ENCODE measurements at regions not wholly inside any gene's neighbourhood (a gene's known extent, or its start where the extent isn't known, plus 50 kb on each side); places are given as distances from the start of the nearest gene placed in this dataset.

DNA sequence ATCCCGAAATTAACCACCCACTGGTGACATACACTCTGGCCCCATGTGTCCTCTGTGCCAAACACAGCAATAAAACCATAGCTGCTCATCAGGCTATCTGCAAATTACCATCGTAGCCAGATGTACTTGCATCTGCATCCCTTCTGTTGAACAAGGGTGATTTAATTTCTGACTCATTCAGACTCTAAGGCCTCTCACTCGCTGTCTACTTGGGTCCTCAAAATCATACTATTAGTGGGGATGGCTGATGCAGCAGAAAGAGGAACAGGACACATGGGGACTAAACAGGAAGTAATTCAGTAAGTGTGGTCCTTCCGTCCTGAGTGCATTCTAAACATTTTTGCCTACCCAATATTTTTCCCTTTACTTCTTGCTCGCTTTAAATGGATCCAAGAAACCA lies 2275.0 kb upstream of the PCDH20 start:
- Histone ChIP-seq H2AFZ (ENCODE audit: low read length) (no peak overlapping the region), H4K20me1 (ENCODE audit: insufficient read depth, low read length) (no peaks in the 10 kb centered on the region), H3K79me2 (ENCODE audit: insufficient read depth, low read length) (no peaks in the 10 kb centered on the region), H3K4me1 (ENCODE audit: insufficient read depth, low read length) (no peaks in the 10 kb centered on the region), H3K9me3 (ENCODE audit: low read length) (no peaks in the 10 kb centered on the region), H3K4me2 (ENCODE audit: low read depth, low read length) (no peak overlapping the region), H3K27me3 (ENCODE audit: control insufficient read depth in 1 of 2, insufficient read depth in 2 of 2, low read length in 2 of 2) (no peaks in the 10 kb centered on the region), H3K36me3 (replicated peaks in 1 of 2; ENCODE audit: control insufficient read depth in 1 of 2, insufficient read depth in 2 of 2, low read length in 2 of 2) (no peaks in the 10 kb centered on the region), H3K4me3 (replicated peaks in 1 of 3; ENCODE audit: insufficient read depth in 1 of 3, low read depth in 2 of 3, low read length in 3 of 3) (no peak overlapping the region), H3K27ac (ENCODE audit: extremely low read length, insufficient read depth, low read length) (no peak overlapping the region), H3K9ac (ENCODE audit: insufficient read depth, low read depth, low read length) (no peak overlapping the region)
- intact Hi-C loops (cut with micrococcal nuclease; ENCODE audit: unreplicated experiment) (no loop called here), in situ Hi-C loops (cut with HindIII; ENCODE audit: extremely low pct_ligation_motif_present, low pct_unique_long_range_greater_than_20kb) (no loop called here)
- CTCF ChIA-PET (ENCODE audit: low intra/inter-chr PET ratio, low total read pairs): no interaction called here
- TF ChIP-seq SKI (IDR thresholded peaks at IDR 0.05; ENCODE audit: partially characterized antibody) (no peak), ZNF724P (CRISPR knock-in tag; IDR thresholded peaks at IDR 0.05; ENCODE audit: borderline replicate concordance) (no peak), MYNN (CRISPR knock-in tag; IDR thresholded peaks at IDR 0.05; ENCODE audit: low read depth) (no peak), ZMYM3 (CRISPR knock-in tag; IDR thresholded peaks at IDR 0.05) (no peak), ZC3H13 (CRISPR knock-in tag; IDR thresholded peaks at IDR 0.05) (no peak), SOX5 (CRISPR knock-in tag; IDR thresholded peaks at IDR 0.05; ENCODE audit: borderline replicate concordance) (no peak), RBM39 (IDR thresholded peaks at IDR 0.05; ENCODE audit: low read depth, low read length, poor library complexity, severe bottlenecking) (no peak), CREB1 (IDR thresholded peaks at IDR 0.05) (no peak), CREB1 (CRISPR knock-in tag; IDR thresholded peaks at IDR 0.05) (no peak)
- TF ChIP-seq, protein P1, sequence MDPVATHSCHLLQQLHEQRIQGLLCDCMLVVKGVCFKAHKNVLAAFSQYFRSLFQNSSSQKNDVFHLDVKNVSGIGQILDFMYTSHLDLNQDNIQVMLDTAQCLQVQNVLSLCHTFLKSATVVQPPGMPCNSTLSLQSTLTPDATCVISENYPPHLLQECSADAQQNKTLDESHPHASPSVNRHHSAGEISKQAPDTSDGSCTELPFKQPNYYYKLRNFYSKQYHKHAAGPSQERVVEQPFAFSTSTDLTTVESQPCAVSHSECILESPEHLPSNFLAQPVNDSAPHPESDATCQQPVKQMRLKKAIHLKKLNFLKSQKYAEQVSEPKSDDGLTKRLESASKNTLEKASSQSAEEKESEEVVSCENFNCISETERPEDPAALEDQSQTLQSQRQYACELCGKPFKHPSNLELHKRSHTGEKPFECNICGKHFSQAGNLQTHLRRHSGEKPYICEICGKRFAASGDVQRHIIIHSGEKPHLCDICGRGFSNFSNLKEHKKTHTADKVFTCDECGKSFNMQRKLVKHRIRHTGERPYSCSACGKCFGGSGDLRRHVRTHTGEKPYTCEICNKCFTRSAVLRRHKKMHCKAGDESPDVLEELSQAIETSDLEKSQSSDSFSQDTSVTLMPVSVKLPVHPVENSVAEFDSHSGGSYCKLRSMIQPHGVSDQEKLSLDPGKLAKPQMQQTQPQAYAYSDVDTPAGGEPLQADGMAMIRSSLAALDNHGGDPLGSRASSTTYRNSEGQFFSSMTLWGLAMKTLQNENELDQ (CRISPR knock-in tag; IDR thresholded peaks at IDR 0.05; ENCODE audit: borderline replicate concordance): no peak
- TF ChIP-seq, protein P2, sequence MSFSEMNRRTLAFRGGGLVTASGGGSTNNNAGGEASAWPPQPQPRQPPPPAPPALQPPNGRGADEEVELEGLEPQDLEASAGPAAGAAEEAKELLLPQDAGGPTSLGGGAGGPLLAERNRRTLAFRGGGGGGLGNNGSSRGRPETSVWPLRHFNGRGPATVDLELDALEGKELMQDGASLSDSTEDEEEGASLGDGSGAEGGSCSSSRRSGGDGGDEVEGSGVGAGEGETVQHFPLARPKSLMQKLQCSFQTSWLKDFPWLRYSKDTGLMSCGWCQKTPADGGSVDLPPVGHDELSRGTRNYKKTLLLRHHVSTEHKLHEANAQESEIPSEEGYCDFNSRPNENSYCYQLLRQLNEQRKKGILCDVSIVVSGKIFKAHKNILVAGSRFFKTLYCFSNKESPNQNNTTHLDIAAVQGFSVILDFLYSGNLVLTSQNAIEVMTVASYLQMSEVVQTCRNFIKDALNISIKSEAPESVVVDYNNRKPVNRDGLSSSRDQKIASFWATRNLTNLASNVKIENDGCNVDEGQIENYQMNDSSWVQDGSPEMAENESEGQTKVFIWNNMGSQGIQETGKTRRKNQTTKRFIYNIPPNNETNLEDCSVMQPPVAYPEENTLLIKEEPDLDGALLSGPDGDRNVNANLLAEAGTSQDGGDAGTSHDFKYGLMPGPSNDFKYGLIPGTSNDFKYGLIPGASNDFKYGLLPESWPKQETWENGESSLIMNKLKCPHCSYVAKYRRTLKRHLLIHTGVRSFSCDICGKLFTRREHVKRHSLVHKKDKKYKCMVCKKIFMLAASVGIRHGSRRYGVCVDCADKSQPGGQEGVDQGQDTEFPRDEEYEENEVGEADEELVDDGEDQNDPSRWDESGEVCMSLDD (CRISPR knock-in tag; IDR thresholded peaks at IDR 0.05; ENCODE audit: borderline replicate concordance): no peak
- TF ChIP-seq, protein P3, sequence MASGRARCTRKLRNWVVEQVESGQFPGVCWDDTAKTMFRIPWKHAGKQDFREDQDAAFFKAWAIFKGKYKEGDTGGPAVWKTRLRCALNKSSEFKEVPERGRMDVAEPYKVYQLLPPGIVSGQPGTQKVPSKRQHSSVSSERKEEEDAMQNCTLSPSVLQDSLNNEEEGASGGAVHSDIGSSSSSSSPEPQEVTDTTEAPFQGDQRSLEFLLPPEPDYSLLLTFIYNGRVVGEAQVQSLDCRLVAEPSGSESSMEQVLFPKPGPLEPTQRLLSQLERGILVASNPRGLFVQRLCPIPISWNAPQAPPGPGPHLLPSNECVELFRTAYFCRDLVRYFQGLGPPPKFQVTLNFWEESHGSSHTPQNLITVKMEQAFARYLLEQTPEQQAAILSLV (CRISPR knock-in tag; IDR thresholded peaks at IDR 0.05; ENCODE audit: borderline replicate concordance): no peak
- TF ChIP-seq, protein P4, sequence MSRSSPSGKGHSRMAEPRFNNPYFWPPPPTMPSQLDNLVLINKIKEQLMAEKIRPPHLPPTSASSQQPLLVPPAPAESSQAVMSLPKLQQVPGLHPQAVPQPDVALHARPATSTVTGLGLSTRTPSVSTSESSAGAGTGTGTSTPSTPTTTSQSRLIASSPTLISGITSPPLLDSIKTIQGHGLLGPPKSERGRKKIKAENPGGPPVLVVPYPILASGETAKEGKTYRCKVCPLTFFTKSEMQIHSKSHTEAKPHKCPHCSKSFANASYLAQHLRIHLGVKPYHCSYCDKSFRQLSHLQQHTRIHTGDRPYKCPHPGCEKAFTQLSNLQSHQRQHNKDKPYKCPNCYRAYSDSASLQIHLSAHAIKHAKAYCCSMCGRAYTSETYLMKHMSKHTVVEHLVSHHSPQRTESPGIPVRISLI (CRISPR knock-in tag; IDR thresholded peaks at IDR 0.05; ENCODE audit: borderline replicate concordance): no peak
- TF ChIP-seq, protein P5, sequence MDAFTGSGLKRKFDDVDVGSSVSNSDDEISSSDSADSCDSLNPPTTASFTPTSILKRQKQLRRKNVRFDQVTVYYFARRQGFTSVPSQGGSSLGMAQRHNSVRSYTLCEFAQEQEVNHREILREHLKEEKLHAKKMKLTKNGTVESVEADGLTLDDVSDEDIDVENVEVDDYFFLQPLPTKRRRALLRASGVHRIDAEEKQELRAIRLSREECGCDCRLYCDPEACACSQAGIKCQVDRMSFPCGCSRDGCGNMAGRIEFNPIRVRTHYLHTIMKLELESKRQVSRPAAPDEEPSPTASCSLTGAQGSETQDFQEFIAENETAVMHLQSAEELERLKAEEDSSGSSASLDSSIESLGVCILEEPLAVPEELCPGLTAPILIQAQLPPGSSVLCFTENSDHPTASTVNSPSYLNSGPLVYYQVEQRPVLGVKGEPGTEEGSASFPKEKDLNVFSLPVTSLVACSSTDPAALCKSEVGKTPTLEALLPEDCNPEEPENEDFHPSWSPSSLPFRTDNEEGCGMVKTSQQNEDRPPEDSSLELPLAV (CRISPR knock-in tag; conservative IDR thresholded peaks at IDR 0.05; ENCODE audit: low read depth): no peak
- FAIRE-seq (no peak), ATAC-seq (no peak), DNase-seq (ENCODE audit: low spot score) (no peak)
- no TSS peak for BruUV-seq (replicated peaks)
- POLR2A ChIA-PET: no interaction called here
- 1% methylated on average over 5 of the region's 5 CpGs for WGBS (ENCODE audit: low lambda C conversion rate)
